HEK293 (cell line): ENCODE measurements at regions not wholly inside any gene's neighbourhood (a gene's known extent, or its start where the extent isn't known, plus 50 kb on each side); places are given as distances from the start of the nearest gene placed in this dataset.

ENCODE experiments used
- CTCF ChIP-seq: fragments of 450-650 bp; formaldehyde crosslinking; IDR thresholded peaks from 2 replicates; pipeline ENCODE4 v1.5.1; 2016; ENCODE audit warnings: missing biosample characterization, missing genetic modification characterization
- PRDM1 ChIP-seq: fragments of 450-650 bp; formaldehyde crosslinking; IDR thresholded peaks from 2 replicates; pipeline ENCODE4; 2016; ENCODE audit warnings: missing biosample characterization, missing genetic modification characterization
- PRDM4 ChIP-seq: fragments of 450-650 bp; formaldehyde crosslinking; IDR thresholded peaks from 2 replicates; pipeline ENCODE4 v1.5.1; 2017; ENCODE audit warnings: missing biosample characterization, missing genetic modification characterization
- SETDB1 ChIP-seq: IDR thresholded peaks from one replicate; pipeline ENCODE4 v1.6.1; 2017; ENCODE audit warnings: mild to moderate bottlenecking, low read length, moderate library complexity, mixed read lengths; ENCODE audit not compliant: insufficient read length
- YY1 ChIP-seq: fragments of 450-650 bp; formaldehyde crosslinking; IDR thresholded peaks from 2 replicates; pipeline ENCODE4 v1.5.1; 2018; ENCODE audit warnings: missing biosample characterization, missing genetic modification characterization
- ZNF114 ChIP-seq: fragments of 450-650 bp; formaldehyde crosslinking; IDR thresholded peaks from 2 replicates; pipeline ENCODE4 v1.5.0; 2017; ENCODE audit warnings: missing biosample characterization, missing genetic modification characterization
- ZNF138 ChIP-seq: fragments of 450-650 bp; formaldehyde crosslinking; IDR thresholded peaks from 2 replicates; pipeline ENCODE4 v1.5.1; 2016; ENCODE audit warnings: missing biosample characterization, missing genetic modification characterization, borderline replicate concordance
- TF ChIP-seq, protein P1 (sequence below): fragments of 450-650 bp; IDR thresholded peaks from 2 replicates; pipeline ENCODE4 v1.5.1; 2018; ENCODE audit warnings: missing biosample characterization, mild to moderate bottlenecking, missing genetic modification characterization

DNA sequence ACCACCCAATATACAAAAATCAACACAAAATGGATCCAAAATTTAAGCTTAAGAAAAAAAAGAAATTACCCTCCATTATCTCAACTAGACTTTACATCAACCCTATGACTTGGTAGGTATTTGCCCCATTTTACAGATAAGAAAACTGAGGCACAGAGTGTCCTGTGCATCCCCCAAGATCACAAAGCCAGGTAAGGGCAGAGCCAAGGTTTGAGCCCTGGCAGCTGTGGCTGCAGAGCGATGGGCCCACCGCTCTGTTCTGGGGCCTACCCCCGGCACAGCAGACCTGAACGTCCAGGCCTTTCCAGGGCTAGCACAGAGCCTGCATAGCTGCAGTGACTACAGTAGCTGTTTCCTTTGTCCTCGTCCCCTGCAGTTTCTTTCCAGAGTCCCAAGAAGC is 417.6 kb downstream of the SOX9 start:
- TF ChIP-seq PRDM4 (tag by site-specific recombination) (no peak), PRDM1 (no peak), CTCF (tag by site-specific recombination) (no peak), ZNF138 (no peak), YY1 (tag by site-specific recombination) (no peak), ZNF114 (tag by site-specific recombination) (no peak), SETDB1 (no peak)
- TF ChIP-seq, protein P1, sequence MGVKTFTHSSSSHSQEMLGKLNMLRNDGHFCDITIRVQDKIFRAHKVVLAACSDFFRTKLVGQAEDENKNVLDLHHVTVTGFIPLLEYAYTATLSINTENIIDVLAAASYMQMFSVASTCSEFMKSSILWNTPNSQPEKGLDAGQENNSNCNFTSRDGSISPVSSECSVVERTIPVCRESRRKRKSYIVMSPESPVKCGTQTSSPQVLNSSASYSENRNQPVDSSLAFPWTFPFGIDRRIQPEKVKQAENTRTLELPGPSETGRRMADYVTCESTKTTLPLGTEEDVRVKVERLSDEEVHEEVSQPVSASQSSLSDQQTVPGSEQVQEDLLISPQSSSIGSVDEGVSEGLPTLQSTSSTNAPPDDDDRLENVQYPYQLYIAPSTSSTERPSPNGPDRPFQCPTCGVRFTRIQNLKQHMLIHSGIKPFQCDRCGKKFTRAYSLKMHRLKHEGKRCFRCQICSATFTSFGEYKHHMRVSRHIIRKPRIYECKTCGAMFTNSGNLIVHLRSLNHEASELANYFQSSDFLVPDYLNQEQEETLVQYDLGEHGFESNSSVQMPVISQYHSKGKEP (tag by site-specific recombination): no peak
